Body of pancreas (tissue), 4 donors: ENCODE measurements at regions not wholly inside any gene's neighbourhood (a gene's known extent, or its start where the extent isn't known, plus 50 kb on each side); places are given as distances from the start of the nearest gene placed in this dataset.
"Not testable (repeated sequence)": the region's sequence is repeated elsewhere in the genome, so short reads cannot be mapped to it uniquely, and the experiment has no call there.

Experiments
- ATAC-seq: fragments of 150-250 bp; one replicate; pipeline ENCODE4 v1.9.1; 2016
- DNase-seq, 4 donors: peaks; one replicate each; pipeline ENCODE4 v3.0.0-alpha.2; 2019
- H3K27ac ChIP-seq, 4 donors: fragments of 200-600 bp; sonication (generic); 1 replicate in 3 of 4; 2 replicates in 1 of 4; pipeline versions ENCODE4 v1.5.1 to v1.6.1; 2016 to 2019; ENCODE audit warnings: mild to moderate bottlenecking in 1 of 4, mixed read lengths in 1 of 4, moderate library complexity in 1 of 4
- H3K27me3 ChIP-seq, 2 donors: fragments of 200-600 bp; sonication (generic); one replicate each; pipeline ENCODE4 v1.6.0; 2016; ENCODE audit warnings: mild to moderate bottlenecking in 1 of 2
- H3K36me3 ChIP-seq, 2 donors: fragments of 200-600 bp; sonication (generic); replicated peaks in 1 of 2; 2 replicates each; pipeline ENCODE4 v1.5.1; 2016; ENCODE audit warnings: low read depth in 2 of 2; ENCODE audit not compliant: insufficient read depth in 1 of 2
- H3K4me1 ChIP-seq: fragments of 200-600 bp; sonication (generic); one replicate; pipeline ENCODE4 v1.6.0; 2016
- H3K4me3 ChIP-seq, 2 donors: fragments of 200-600 bp; sonication (generic); 1 replicate in 1 of 2; 2 replicates in 1 of 2; pipeline ENCODE4 v1.5.1; 2016 to 2019
- H3K9me3 ChIP-seq, 3 donors: fragments of 200-600 bp; sonication (generic); 1 replicate in 2 of 3; 2 replicates in 1 of 3; pipeline ENCODE4 v1.5.1; 2016
- CTCF ChIP-seq, 7 experiments: fragments of 450-650 bp in 4 of 7; fragments of 200-600 bp in 3 of 7; sonication (generic) in 3 of 7; IDR thresholded peaks; one replicate each; pipeline ENCODE4 v1.5.1; 2016 to 2019; ENCODE audit warnings: antibody characterized with exemption in 7 of 7
- POLR2A ChIP-seq, 3 donors: fragments of 450-650 bp; IDR thresholded peaks; one replicate each; pipeline ENCODE4 v1.6.1; 2016; ENCODE audit warnings: antibody characterized with exemption in 3 of 3, mild to moderate bottlenecking in 2 of 3
- WGBS, 2 donors: methylation state at CpG; one replicate each; pipeline ENCODE4 v1.1.5; 2017; 5-methylcytosine and 5-hydroxymethylcytosine counted together
- intact Hi-C: fragments of 100-400 bp; cut with DNase I; formaldehyde crosslinking; loops from one replicate; pipeline ENCODE4 v1.15.1; 2023

- Histone ChIP-seq H3K9me3 (no peaks in the 10 kb centered on the region), H3K4me1 (peaks cover 52% of the 10 kb centered on the region), H3K27me3 (no peaks in the 10 kb centered on the region), H3K27ac (no peak overlapping the region), H3K36me3 (no peaks in the 10 kb centered on the region), H3K4me3 (no peak overlapping the region)
- no peak for ATAC-seq
- no peak for DNase-seq
- intact Hi-C loops, result no loop called here
- TF ChIP-seq POLR2A (IDR thresholded peaks at IDR 0.05) (no peak), CTCF (IDR thresholded peaks at IDR 0.05) (no peak)
- WGBS, 2 donors, result 89 to 94% methylated on average over 5 of the region's 5 CpGs
Observed at GRCh38 chr5:124909734-124910133, 163.3 kb upstream of the ZNF608 start.

GRCh38 chr5:124910354-124911016 is 164.0 kb upstream of the ZNF608 start:
- Histone ChIP-seq H3K4me1 (peaks cover 46% of the 10 kb centered on the region), H3K9me3 (no peaks in the 10 kb centered on the region), H3K4me3 (no peak overlapping the region), H3K27ac (no peak overlapping the region), H3K27me3 (no peaks in the 10 kb centered on the region), H3K36me3 (no peaks in the 10 kb centered on the region)
- DNase-seq (no peak), ATAC-seq (no peak)
- TF ChIP-seq CTCF (IDR thresholded peaks at IDR 0.05) (no peak), POLR2A (IDR thresholded peaks at IDR 0.05) (no peak)
- 71 to 75% methylated on average over 3 of the region's 3 CpGs for WGBS, 2 donors
- intact Hi-C loops, result no loop called here

- WGBS, 2 donors, result 92 to 97% methylated on average over 16 to 20 of the region's 20 CpGs
- TF ChIP-seq POLR2A (IDR thresholded peaks at IDR 0.05) (no peak), CTCF (IDR thresholded peaks at IDR 0.05) (no peak)
Observed at GRCh38 chr5:124912638-124913328, 166.3 kb upstream of the ZNF608 start.

GRCh38 chr5:124913329-124913653 is 166.9 kb upstream of the ZNF608 start:
- Histone ChIP-seq H3K36me3 (no peaks in the 10 kb centered on the region), H3K27me3 (no peaks in the 10 kb centered on the region), H3K4me1 (peaks cover 18% of the 10 kb centered on the region), H3K9me3 (no peaks in the 10 kb centered on the region), H3K4me3 (no peak overlapping the region), H3K27ac (no peak overlapping the region)
- DNase-seq (no peak), ATAC-seq (no peak)
- intact Hi-C loops, result no loop called here
- WGBS, 2 donors, result 29 to 62% methylated on average over 2 of the region's 2 CpGs
- TF ChIP-seq CTCF (IDR thresholded peaks at IDR 0.05) (no peak), POLR2A (IDR thresholded peaks at IDR 0.05) (no peak)

More at GRCh38 chr5:124912638-124913328, 166.3 kb upstream of the ZNF608 start:
- ATAC-seq (no peak), DNase-seq (no peak)
- Histone ChIP-seq H3K27me3 (no peaks in the 10 kb centered on the region), H3K4me1 (peaks cover 23% of the 10 kb centered on the region), H3K36me3 (no peaks in the 10 kb centered on the region), H3K27ac (no peak overlapping the region), H3K4me3 (no peak overlapping the region), H3K9me3 (no peaks in the 10 kb centered on the region)
- intact Hi-C loops, result no loop called here

GRCh38 chr5:124916313-124916712 is 169.9 kb upstream of the ZNF608 start:
- DNase-seq, H3K9me3 ChIP-seq, H3K36me3 ChIP-seq, H3K4me1 ChIP-seq, ATAC-seq, intact Hi-C loops, H3K4me3 ChIP-seq, H3K27me3 ChIP-seq, H3K27ac ChIP-seq: not testable (repeated sequence)
- 54 to 73% methylated on average over 5 of the region's 5 CpGs for WGBS, 2 donors
